ENCODE measurements at regions not wholly inside any gene's neighbourhood (a gene's known extent, or its start where the extent isn't known, plus 50 kb on each side); places are given as distances from the start of the nearest gene placed in this dataset.

DNA sequence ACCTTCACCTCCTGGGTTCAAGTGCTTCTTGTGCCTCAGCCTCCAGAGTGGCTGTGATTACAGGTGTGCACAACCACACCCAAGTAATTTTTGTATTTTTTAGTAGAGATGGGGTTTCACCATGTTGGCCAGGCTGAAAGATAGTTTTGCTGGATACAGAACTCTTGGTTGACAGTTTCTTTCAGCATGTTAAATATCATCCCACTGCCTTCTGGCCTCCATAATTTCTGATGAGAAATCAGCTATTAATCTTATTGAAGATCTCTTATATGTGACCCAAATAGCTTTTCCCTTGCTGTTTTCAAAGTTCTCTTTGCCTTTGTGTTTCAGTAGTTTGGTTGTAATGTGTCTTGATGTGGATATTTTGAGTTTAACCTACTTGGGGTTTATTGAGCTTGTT is 50.3 kb upstream of the BRD7 start:
- TF ChIP-seq, protein P1, sequence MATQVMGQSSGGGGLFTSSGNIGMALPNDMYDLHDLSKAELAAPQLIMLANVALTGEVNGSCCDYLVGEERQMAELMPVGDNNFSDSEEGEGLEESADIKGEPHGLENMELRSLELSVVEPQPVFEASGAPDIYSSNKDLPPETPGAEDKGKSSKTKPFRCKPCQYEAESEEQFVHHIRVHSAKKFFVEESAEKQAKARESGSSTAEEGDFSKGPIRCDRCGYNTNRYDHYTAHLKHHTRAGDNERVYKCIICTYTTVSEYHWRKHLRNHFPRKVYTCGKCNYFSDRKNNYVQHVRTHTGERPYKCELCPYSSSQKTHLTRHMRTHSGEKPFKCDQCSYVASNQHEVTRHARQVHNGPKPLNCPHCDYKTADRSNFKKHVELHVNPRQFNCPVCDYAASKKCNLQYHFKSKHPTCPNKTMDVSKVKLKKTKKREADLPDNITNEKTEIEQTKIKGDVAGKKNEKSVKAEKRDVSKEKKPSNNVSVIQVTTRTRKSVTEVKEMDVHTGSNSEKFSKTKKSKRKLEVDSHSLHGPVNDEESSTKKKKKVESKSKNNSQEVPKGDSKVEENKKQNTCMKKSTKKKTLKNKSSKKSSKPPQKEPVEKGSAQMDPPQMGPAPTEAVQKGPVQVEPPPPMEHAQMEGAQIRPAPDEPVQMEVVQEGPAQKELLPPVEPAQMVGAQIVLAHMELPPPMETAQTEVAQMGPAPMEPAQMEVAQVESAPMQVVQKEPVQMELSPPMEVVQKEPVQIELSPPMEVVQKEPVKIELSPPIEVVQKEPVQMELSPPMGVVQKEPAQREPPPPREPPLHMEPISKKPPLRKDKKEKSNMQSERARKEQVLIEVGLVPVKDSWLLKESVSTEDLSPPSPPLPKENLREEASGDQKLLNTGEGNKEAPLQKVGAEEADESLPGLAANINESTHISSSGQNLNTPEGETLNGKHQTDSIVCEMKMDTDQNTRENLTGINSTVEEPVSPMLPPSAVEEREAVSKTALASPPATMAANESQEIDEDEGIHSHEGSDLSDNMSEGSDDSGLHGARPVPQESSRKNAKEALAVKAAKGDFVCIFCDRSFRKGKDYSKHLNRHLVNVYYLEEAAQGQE (IDR thresholded peaks at IDR 0.05) = no peak
- TF ChIP-seq, protein P2, sequence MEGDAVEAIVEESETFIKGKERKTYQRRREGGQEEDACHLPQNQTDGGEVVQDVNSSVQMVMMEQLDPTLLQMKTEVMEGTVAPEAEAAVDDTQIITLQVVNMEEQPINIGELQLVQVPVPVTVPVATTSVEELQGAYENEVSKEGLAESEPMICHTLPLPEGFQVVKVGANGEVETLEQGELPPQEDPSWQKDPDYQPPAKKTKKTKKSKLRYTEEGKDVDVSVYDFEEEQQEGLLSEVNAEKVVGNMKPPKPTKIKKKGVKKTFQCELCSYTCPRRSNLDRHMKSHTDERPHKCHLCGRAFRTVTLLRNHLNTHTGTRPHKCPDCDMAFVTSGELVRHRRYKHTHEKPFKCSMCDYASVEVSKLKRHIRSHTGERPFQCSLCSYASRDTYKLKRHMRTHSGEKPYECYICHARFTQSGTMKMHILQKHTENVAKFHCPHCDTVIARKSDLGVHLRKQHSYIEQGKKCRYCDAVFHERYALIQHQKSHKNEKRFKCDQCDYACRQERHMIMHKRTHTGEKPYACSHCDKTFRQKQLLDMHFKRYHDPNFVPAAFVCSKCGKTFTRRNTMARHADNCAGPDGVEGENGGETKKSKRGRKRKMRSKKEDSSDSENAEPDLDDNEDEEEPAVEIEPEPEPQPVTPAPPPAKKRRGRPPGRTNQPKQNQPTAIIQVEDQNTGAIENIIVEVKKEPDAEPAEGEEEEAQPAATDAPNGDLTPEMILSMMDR (IDR thresholded peaks at IDR 0.05; ENCODE audit: low read depth, low read length, missing input control) = no peak
- TF ChIP-seq, protein P3, sequence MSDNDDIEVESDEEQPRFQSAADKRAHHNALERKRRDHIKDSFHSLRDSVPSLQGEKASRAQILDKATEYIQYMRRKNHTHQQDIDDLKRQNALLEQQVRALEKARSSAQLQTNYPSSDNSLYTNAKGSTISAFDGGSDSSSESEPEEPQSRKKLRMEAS (IDR thresholded peaks at IDR 0.05) = no peak
- TF ChIP-seq, protein P4, sequence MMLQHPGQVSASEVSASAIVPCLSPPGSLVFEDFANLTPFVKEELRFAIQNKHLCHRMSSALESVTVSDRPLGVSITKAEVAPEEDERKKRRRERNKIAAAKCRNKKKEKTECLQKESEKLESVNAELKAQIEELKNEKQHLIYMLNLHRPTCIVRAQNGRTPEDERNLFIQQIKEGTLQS (IDR thresholded peaks at IDR 0.05) = no peak
- TF ChIP-seq RXRA (IDR thresholded peaks at IDR 0.05) = no peak
